ENCODE measurements at regions not wholly inside any gene's neighbourhood (a gene's known extent, or its start where the extent isn't known, plus 50 kb on each side); places are given as distances from the start of the nearest gene placed in this dataset.
A peak's percentile ranks its signal among the peaks of the same experiment; 100 is the strongest.

- no peak for DNase-seq
These were observed 972.5 kb upstream of the CDH8 start for GRCh38 chr16:63008688-63009087.

GRCh38 chr16:63005356-63005755, 969.1 kb upstream of the CDH8 start:
- no peak for DNase-seq

GRCh38 chr16:62989480-62989879, 953.2 kb upstream of the CDH8 start:
- no peak for DNase-seq

- no peak for DNase-seq
These were observed 949.5 kb upstream of the CDH8 start for GRCh38 chr16:62985722-62986121.

- DNase-seq: no peak
These were observed 942.2 kb upstream of the CDH8 start for GRCh38 chr16:62978451-62978850.

GRCh38 chr16:62977876-62978275, 941.6 kb upstream of the CDH8 start:
- no peak for DNase-seq

DNA sequence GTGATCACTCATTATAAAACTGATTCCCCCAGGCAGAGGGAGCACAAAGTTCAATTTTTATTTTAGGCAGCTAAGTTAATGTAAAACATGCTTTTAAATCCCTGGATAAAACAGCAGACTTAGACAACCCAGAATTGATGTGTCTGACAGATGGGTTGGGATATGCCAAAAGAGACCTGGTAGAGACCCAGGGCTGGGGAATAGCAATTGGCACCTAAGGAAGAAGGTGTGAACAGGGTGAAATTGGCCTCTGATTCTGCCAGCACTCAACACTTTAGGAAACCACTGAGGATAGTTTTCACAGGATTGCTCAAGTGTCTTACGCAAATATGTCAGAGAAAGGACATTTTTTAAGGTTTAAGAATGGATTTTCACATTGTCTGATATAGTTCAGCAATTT, 938.2 kb upstream of the CDH8 start:
- no peak for DNase-seq

DNA sequence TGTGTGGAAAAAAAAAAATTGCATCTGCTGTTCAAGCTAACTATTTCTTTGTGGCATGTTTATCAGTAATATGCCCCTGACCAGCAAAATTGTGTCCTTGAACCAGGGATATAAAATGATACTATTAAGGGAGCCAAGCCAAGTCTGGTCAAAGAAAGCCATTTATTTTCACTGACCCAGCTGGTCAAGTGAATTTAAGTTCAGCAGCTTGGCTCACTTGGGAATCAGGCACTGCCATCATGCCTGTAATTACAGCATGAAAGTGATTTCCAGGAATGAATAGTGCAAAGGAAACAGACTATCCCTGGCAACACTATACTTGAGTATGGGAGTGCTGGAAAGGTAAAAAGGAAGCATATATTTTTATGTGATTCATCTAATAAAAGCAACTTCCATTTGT, 934.6 kb upstream of the CDH8 start:
- DNase-seq: no peak

GRCh38 chr16:62969711-62970318, 933.6 kb upstream of the CDH8 start:
- no peak for DNase-seq

- no peak for DNase-seq
These were observed 931.4 kb upstream of the CDH8 start for GRCh38 chr16:62967611-62968010.

GRCh38 chr16:62967163-62967562, 930.9 kb upstream of the CDH8 start:
- DNase-seq: peak; percentile 55 to 67

GRCh38 chr16:62966626-62967025, 930.4 kb upstream of the CDH8 start:
- no peak for DNase-seq

DNA sequence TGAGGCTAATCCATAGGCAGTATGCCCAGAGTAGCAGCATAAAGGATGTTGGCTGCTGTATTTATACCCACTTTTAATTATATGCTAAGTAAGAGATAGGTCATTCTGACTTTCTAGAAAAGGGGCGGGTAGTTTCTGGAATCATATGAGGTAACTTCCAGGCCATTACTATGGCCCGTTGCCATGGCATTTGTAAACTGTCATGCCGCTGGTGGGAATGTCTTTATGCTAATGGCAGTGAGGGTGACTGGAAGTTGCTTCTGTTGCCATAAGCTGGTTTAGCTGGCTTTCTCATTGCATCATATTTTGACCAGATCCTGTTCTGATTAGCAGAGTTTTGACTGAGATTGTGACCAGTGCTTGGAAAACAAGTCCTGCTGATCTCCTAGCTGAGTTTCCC, 929.6 kb upstream of the CDH8 start:
- no peak for DNase-seq

DNA sequence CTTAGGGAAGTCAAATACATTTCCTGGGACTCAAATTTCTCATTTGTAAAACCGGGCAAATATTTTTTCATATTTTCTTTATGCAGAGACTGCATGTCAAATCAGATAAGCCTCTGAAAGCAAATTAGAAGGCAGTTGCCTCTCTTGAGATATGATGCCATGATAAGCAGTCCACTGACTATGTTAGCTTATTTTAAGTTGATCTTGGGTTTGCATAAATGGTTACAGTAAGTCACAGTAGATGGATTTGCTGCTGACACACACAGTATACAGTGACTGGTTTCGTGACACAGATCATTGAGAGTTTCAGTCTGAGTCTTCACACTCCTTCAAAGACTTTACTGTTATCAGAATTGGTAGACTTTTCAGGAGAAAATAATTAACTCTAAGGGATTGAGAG, 927.6 kb upstream of the CDH8 start:
- DNase-seq: no peak

- no peak for DNase-seq
These were observed 918.8 kb upstream of the CDH8 start for GRCh38 chr16:62955033-62955349.

- DNase-seq: no peak
These were observed 918.1 kb upstream of the CDH8 start for GRCh38 chr16:62954144-62955032.

DNA sequence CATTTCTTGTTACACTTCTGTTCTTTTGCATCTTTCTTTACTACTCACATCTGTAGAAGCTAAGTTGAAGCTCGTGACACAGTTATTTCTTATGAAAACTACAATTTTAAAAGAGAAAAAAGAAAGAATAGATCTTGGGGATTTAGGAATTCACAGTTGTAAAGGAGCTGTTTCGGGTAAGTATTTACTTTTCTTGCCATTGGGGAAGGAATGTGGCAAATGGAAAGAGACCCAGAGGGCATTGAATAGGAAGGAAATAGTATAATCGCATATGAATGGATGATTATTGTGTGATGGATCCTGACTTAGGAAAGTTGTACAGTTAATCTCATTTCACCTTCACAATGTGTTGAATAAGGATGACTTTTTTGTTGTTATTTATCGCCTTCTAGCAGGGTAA, 914.1 kb upstream of the CDH8 start:
- no peak for DNase-seq

DNA sequence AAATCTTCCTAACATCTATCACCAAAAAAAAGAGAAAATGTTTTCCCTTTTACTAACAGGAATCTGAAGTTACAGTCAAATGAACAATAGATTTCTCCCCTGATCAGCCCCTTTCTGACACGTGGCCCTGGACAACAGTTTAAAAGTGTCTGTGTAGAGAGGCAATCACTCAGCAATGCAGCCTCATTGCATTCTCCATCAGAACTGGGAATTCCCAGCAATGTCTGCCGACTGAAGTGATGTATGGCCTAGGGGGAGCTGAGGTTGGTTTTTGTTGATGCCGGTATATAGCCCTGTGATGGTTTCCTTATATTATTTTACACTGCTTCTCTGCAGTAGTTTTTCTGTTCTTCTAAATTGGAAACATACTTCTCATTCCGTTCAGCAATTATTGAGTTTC, 904.3 kb upstream of the CDH8 start:
- no peak for DNase-seq

DNA sequence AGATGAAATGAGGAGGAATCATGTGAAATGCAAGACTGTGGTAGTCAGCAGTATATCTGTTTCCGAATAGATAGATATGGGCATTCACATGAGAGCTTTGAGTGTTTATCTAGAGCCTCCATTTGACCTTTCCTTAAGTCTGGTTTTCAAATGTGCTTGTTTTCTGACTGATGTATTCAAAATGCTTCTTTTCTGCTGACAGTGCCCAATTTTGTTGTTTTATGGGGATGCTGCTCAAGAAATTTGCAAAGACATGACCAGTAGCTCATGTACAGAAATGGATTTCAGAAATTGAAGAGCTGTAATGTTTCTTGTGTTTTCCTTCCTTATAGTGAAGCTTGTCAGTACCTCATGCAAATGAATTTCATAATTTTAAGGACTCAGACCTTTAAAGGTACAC, 903.4 kb upstream of the CDH8 start:
- DNase-seq: no peak

GRCh38 chr16:62933929-62934328, 897.7 kb upstream of the CDH8 start:
- DNase-seq: no peak

- no peak for DNase-seq
These were observed 893.4 kb upstream of the CDH8 start for GRCh38 chr16:62929593-62929992.

- no peak for DNase-seq
These were observed 890.9 kb upstream of the CDH8 start for GRCh38 chr16:62927122-62927521.

DNA sequence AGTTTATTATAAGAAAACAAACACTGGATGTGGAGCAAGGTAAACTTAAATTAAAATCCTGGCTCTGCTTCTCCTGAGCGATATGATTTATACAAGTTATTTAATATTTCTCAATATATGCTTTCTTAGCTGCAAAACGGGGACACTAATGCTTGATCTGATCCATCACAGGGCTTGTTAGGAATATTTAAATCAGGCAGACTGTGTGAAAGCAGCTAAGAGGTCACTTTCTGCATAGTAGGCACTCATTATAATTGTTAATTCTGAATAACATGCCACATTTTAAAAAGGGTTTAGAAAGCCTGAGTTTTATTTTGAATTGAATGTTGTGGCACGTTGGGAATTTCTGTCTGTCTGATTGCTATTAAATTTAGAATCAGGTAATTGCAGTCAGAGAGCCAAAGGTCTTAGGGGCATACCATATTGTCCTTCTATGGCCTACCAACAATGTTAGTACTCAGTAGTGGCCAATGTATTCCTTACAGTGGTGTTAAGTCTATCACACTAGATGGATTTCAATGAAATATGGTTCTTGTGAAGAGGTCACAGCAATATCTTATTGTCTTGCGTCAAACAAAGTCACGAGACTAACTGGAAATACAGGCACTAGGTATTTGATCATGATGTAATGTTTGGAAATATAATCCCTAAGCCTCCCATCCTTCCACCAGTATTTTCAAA, 890.0 kb upstream of the CDH8 start:
- no peak for DNase-seq

- no peak for DNase-seq
These were observed 885.7 kb upstream of the CDH8 start for GRCh38 chr16:62921904-62922303.
